ENCODE measurements at regions not wholly inside any gene's neighbourhood (a gene's known extent, or its start where the extent isn't known, plus 50 kb on each side); places are given as distances from the start of the nearest gene placed in this dataset.

DNA sequence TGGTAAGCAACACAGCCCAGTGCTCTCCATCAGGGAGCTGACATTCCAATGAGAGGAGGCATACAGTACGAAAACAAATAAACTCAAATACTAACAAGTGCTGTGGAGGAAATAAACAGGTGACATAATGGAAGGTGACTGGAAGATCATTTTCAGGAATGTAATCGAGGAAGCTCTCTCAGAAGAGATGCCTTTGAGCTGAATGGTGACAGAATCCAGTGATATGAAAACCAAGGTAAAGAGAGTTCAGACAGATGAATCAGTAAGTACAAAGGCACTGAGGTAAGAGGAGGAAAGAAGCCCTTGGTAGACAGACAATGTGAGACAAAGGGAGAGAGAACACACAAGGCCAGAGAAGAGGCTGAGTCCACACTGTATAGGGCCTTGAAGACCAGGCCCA, 252.1 kb downstream of the LRATD1 start:
- TF ChIP-seq ZNF184 (tag by site-specific recombination; IDR thresholded peaks at IDR 0.05) (no peak), ZNF10 (tag by site-specific recombination; IDR thresholded peaks at IDR 0.05) (no peak)
- TF ChIP-seq, protein P1, sequence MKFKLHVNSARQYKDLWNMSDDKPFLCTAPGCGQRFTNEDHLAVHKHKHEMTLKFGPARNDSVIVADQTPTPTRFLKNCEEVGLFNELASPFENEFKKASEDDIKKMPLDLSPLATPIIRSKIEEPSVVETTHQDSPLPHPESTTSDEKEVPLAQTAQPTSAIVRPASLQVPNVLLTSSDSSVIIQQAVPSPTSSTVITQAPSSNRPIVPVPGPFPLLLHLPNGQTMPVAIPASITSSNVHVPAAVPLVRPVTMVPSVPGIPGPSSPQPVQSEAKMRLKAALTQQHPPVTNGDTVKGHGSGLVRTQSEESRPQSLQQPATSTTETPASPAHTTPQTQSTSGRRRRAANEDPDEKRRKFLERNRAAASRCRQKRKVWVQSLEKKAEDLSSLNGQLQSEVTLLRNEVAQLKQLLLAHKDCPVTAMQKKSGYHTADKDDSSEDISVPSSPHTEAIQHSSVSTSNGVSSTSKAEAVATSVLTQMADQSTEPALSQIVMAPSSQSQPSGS (tag by site-specific recombination; IDR thresholded peaks at IDR 0.05; ENCODE audit: low read depth) = no peak
- TF ChIP-seq, protein P2, sequence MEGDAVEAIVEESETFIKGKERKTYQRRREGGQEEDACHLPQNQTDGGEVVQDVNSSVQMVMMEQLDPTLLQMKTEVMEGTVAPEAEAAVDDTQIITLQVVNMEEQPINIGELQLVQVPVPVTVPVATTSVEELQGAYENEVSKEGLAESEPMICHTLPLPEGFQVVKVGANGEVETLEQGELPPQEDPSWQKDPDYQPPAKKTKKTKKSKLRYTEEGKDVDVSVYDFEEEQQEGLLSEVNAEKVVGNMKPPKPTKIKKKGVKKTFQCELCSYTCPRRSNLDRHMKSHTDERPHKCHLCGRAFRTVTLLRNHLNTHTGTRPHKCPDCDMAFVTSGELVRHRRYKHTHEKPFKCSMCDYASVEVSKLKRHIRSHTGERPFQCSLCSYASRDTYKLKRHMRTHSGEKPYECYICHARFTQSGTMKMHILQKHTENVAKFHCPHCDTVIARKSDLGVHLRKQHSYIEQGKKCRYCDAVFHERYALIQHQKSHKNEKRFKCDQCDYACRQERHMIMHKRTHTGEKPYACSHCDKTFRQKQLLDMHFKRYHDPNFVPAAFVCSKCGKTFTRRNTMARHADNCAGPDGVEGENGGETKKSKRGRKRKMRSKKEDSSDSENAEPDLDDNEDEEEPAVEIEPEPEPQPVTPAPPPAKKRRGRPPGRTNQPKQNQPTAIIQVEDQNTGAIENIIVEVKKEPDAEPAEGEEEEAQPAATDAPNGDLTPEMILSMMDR (tag by site-specific recombination; IDR thresholded peaks at IDR 0.05) = no peak
- TF ChIP-seq, protein P3, sequence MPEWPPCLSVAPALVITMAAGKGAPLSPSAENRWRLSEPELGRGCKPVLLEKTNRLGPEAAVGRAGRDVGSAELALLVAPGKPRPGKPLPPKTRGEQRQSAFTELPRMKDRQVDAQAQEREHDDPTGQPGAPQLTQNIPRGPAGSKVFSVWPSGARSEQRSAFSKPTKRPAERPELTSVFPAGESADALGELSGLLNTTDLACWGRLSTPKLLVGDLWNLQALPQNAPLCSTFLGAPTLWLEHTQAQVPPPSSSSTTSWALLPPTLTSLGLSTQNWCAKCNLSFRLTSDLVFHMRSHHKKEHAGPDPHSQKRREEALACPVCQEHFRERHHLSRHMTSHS (tag by site-specific recombination; IDR thresholded peaks at IDR 0.05) = no peak
- TF ChIP-seq, protein P4, sequence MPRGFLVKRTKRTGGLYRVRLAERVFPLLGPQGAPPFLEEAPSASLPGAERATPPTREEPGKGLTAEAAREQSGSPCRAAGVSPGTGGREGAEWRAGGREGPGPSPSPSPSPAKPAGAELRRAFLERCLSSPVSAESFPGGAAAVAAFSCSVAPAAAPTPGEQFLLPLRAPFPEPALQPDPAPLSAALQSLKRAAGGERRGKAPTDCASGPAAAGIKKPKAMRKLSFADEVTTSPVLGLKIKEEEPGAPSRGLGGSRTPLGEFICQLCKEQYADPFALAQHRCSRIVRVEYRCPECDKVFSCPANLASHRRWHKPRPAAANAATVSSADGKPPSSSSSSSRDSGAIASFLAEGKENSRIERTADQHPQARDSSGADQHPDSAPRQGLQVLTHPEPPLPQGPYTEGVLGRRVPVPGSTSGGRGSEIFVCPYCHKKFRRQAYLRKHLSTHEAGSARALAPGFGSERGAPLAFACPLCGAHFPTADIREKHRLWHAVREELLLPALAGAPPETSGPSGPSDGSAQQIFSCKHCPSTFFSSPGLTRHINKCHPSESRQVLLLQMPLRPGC (tag by site-specific recombination; IDR thresholded peaks at IDR 0.05) = no peak

Data from HEK293 (cell line).